ENCODE measurements at regions not wholly inside any gene's neighbourhood (a gene's known extent, or its start where the extent isn't known, plus 50 kb on each side); places are given as distances from the start of the nearest gene placed in this dataset.

DNA sequence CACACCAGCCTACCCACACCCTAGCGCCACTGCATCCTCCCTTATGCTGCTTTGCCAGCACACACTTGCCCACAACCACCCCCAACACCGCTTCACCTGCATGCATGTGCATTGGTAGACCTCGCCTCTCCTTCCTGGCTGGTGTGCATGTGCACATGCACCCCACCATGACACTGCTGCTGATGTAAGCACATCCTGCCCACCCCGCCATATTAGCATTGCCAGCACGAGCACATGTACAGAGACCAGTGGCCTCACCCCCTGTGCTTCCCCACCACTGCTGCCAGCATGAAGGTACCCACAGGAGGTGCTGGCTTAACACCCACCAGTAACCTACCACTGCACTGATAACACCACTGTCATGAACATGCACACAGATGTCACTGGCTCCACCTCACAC is 218.2 kb downstream of the SLCO4C1 start:
- H3K4me3 ChIP-seq (replicated peaks; ENCODE audit: insufficient read depth, low read length) = no peak overlapping the region
- no peaks in the 10 kb centered on the region for H3K27me3 ChIP-seq (ENCODE audit: insufficient read depth, poor library complexity, severe bottlenecking)
- no peak for DNase-seq (ENCODE audit: low read depth in 1 of 2, low spot score in 1 of 2)
- TF ChIP-seq, protein P1, sequence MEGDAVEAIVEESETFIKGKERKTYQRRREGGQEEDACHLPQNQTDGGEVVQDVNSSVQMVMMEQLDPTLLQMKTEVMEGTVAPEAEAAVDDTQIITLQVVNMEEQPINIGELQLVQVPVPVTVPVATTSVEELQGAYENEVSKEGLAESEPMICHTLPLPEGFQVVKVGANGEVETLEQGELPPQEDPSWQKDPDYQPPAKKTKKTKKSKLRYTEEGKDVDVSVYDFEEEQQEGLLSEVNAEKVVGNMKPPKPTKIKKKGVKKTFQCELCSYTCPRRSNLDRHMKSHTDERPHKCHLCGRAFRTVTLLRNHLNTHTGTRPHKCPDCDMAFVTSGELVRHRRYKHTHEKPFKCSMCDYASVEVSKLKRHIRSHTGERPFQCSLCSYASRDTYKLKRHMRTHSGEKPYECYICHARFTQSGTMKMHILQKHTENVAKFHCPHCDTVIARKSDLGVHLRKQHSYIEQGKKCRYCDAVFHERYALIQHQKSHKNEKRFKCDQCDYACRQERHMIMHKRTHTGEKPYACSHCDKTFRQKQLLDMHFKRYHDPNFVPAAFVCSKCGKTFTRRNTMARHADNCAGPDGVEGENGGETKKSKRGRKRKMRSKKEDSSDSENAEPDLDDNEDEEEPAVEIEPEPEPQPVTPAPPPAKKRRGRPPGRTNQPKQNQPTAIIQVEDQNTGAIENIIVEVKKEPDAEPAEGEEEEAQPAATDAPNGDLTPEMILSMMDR (IDR thresholded peaks at IDR 0.05; ENCODE audit: insufficient read depth, low read length) = no peak
- TF ChIP-seq SPI1 (IDR thresholded peaks at IDR 0.05; ENCODE audit: borderline replicate concordance, low read depth) (no peak), GABPA (IDR thresholded peaks at IDR 0.05; ENCODE audit: low read depth) (no peak), POLR2AphosphoS5 (IDR thresholded peaks at IDR 0.05; ENCODE audit: low read depth) (no peak)
- H3K27ac ChIP-seq (replicated peaks) = no peak overlapping the region

DNA sequence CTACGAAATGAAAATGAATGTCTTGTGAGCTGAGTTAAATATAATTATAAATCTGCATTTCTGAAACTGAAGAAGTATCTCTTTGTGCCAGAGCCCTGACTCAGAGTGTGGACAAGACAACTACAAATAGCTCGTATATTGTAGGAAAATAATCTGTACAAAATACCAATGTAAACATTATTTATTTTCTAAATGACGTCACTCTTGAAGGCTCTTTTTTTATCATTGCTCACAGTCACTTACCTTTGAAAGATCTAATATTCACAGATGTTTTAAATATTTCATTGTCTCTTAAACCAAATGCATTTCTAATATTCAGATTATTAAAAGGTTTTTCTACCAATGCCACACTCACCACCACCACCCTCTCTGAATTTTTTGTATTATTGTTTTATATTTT is 226.1 kb downstream of the SLCO4C1 start:
- H3K4me3 ChIP-seq (replicated peaks; ENCODE audit: insufficient read depth, low read length) = no peak overlapping the region
- no peak for DNase-seq (ENCODE audit: low read depth in 1 of 2, low spot score in 1 of 2)
- no peak for TF ChIP-seq POLR2AphosphoS5 (IDR thresholded peaks at IDR 0.05; ENCODE audit: low read depth)
- TF ChIP-seq, protein P2, sequence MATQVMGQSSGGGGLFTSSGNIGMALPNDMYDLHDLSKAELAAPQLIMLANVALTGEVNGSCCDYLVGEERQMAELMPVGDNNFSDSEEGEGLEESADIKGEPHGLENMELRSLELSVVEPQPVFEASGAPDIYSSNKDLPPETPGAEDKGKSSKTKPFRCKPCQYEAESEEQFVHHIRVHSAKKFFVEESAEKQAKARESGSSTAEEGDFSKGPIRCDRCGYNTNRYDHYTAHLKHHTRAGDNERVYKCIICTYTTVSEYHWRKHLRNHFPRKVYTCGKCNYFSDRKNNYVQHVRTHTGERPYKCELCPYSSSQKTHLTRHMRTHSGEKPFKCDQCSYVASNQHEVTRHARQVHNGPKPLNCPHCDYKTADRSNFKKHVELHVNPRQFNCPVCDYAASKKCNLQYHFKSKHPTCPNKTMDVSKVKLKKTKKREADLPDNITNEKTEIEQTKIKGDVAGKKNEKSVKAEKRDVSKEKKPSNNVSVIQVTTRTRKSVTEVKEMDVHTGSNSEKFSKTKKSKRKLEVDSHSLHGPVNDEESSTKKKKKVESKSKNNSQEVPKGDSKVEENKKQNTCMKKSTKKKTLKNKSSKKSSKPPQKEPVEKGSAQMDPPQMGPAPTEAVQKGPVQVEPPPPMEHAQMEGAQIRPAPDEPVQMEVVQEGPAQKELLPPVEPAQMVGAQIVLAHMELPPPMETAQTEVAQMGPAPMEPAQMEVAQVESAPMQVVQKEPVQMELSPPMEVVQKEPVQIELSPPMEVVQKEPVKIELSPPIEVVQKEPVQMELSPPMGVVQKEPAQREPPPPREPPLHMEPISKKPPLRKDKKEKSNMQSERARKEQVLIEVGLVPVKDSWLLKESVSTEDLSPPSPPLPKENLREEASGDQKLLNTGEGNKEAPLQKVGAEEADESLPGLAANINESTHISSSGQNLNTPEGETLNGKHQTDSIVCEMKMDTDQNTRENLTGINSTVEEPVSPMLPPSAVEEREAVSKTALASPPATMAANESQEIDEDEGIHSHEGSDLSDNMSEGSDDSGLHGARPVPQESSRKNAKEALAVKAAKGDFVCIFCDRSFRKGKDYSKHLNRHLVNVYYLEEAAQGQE (IDR thresholded peaks at IDR 0.05; ENCODE audit: insufficient replicate concordance, low read depth) = no peak
- TF ChIP-seq GABPA (IDR thresholded peaks at IDR 0.05; ENCODE audit: low read depth) = no peak
- TF ChIP-seq, protein P1 (IDR thresholded peaks at IDR 0.05; ENCODE audit: insufficient read depth, low read length) = no peak
- TF ChIP-seq SPI1 (IDR thresholded peaks at IDR 0.05; ENCODE audit: borderline replicate concordance, low read depth) = no peak
- no peaks in the 10 kb centered on the region for H3K27me3 ChIP-seq (ENCODE audit: insufficient read depth, poor library complexity, severe bottlenecking)
- no peak overlapping the region for H3K27ac ChIP-seq (replicated peaks)

DNA sequence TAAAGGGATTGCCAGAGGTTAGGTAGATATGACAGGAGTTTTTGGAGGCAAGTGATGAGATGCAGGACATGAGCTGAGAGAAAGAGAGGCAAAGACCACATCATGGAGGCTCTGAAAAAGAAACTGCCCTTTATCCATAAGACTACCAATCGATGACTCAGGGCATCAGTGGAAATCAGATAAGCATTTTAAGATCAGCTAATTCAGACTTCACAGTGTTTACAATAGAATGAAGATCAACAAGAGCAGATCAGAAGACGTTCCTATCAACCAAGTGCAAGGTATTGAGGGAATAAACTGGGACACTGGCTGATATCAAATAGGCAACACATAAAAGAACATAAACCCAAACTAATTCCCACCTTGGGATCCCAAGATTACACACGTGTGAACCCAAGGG is 227.2 kb downstream of the SLCO4C1 start:
- Histone ChIP-seq H3K4me3 (replicated peaks; ENCODE audit: insufficient read depth, low read length) (no peak overlapping the region), H3K27ac (replicated peaks) (no peak overlapping the region), H3K27me3 (ENCODE audit: insufficient read depth, poor library complexity, severe bottlenecking) (no peaks in the 10 kb centered on the region)
- TF ChIP-seq SPI1 (IDR thresholded peaks at IDR 0.05; ENCODE audit: borderline replicate concordance, low read depth) = no peak
- TF ChIP-seq, protein P2 (IDR thresholded peaks at IDR 0.05; ENCODE audit: insufficient replicate concordance, low read depth) = no peak
- TF ChIP-seq, protein P1 (IDR thresholded peaks at IDR 0.05; ENCODE audit: insufficient read depth, low read length) = no peak
- no peak for TF ChIP-seq POLR2AphosphoS5 (IDR thresholded peaks at IDR 0.05; ENCODE audit: low read depth)
- no peak for TF ChIP-seq GABPA (IDR thresholded peaks at IDR 0.05; ENCODE audit: low read depth)
- no peak for DNase-seq (ENCODE audit: low read depth in 1 of 2, low spot score in 1 of 2)

DNA sequence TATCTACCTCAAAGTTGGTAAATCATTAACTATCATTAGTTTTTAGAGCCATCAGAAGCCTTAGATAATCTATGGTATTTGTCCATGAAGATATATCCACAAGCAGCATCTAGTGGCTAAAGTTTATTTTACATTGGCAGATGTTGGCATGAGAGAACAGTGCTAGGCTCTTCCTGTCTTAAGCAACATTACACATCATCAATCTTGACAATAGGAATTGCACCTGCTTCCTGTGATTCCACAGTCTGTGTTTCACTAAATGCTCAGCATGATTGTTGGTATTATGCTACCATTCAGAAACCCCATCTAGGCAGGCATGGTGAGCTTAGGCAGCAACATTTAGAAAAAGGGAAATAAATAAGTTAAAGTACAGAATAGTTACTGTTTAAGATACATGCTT is 246.6 kb downstream of the SLCO4C1 start:
- no peak for DNase-seq (ENCODE audit: low read depth in 1 of 2, low spot score in 1 of 2)
- no peak overlapping the region for H3K27ac ChIP-seq (replicated peaks)
- H3K4me3 ChIP-seq (replicated peaks; ENCODE audit: insufficient read depth, low read length) = no peak overlapping the region
- no peaks in the 10 kb centered on the region for H3K27me3 ChIP-seq (ENCODE audit: insufficient read depth, poor library complexity, severe bottlenecking)
- no peak for TF ChIP-seq SPI1 (IDR thresholded peaks at IDR 0.05; ENCODE audit: borderline replicate concordance, low read depth)
- TF ChIP-seq, protein P1 (IDR thresholded peaks at IDR 0.05; ENCODE audit: insufficient read depth, low read length) = no peak
- TF ChIP-seq, protein P2 (IDR thresholded peaks at IDR 0.05; ENCODE audit: insufficient replicate concordance, low read depth) = no peak
- TF ChIP-seq GABPA (IDR thresholded peaks at IDR 0.05; ENCODE audit: low read depth) = no peak
- TF ChIP-seq POLR2AphosphoS5 (IDR thresholded peaks at IDR 0.05; ENCODE audit: low read depth) = no peak
